ENCODE measurements at regions not wholly inside any gene's neighbourhood (a gene's known extent, or its start where the extent isn't known, plus 50 kb on each side); places are given as distances from the start of the nearest gene placed in this dataset.
"Not testable (repeated sequence)": the region's sequence is repeated elsewhere in the genome, so short reads cannot be mapped to it uniquely, and the experiment has no call there.

DNA sequence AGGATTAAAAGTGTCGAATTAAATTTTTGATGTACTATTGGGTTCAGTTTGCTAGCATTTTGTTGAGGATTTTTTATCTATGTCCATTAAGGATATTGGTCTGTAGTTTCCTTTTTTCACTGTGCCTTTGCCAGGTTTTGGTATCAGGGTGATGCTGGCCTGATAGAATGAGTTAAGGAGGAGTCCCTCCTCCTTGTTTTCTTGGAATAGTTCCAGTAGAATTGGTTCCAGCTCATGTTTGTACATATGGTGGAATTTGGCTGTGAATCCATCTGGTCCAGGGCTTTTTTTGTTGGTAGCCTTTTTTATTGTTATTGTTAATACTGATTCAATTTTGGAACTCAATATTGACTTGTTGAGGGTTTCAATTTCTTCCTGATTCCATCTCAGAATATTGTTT is 141.8 kb downstream of the SIM1 start:
- DNase-seq = no peak

DNA sequence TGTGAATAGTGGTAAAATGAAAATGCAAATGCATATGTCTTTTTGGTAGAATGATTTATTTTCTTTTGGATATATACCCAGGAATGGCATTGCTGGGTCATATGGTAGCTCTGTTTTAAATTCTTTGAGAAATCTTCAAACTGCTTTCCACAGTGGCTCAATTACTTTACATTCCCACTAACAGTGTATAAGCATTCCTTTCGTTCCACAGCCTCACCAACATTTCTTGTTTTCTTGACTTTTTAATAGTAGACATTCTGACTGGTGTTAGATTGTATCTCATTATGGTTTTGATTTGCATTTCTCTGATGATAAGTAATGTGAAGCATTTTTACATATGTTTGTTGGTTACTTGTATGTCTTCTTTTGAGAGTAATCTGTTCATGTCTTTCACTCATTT is 144.0 kb downstream of the SIM1 start:
- no peak for DNase-seq

GRCh38 chr6:100317031-100317430 is 147.7 kb downstream of the SIM1 start:
- no peak for DNase-seq

DNA sequence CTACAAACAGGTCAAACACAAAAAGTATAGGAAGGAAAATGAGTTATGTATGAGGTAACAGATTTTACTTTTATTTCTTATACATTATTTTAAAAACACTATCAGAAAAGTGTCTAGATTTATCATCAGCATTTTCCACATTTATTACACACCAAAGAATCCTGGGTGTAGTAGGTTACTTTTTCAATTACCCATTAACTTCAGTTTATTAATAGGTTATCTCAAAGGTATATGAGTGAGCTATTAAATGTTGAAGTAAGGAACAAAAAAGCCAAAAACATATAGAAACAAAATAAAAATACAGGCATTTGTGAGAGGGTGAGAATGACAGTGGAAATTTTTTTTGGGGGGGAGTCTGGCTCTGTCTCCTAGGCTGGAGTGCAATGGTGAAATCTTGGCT is 150.5 kb downstream of the SIM1 start:
- no peak for DNase-seq

GRCh38 chr6:100311707-100312251 is 152.9 kb downstream of the SIM1 start:
- no peak for DNase-seq

DNA sequence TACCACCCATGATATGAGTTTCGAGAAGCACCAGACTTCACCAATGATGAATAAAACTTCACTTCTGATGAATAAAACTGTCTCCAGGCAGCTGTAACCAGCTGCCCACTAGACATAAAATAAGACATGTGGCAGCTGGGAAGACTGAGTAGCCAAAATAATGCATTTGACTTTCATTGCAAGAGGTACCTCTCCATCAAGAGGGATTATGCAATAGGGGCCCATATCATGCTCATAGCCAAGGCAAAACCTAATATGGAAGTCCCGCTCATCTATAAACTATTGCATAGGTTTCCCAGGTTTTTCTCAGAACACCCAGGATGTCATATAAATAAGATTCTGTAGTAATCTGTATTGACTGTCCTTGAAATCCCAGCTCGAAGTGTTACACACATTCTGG is 155.5 kb downstream of the SIM1 start:
- no peak for DNase-seq

DNA sequence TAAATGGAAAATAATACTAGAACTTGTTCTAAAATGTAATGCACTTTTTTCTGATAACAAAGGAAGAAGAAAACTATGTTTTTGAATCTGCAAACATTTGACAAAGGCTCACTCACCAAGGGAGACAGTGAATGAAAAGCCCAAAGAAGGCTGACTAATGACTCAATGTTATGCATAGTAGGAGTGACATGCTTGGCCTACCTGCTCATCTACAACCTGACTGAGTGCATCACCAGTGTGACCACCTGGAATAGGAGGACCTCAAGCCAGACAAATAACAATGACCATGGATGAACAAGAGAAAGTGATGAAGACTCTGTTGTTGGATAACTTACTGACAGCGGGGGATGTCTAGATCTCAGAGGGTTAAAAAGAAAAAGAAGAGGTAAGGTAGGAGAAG is 157.2 kb downstream of the SIM1 start:
- DNase-seq = no peak

GRCh38 chr6:100305209-100305869 is 159.4 kb downstream of the SIM1 start:
- no peak for DNase-seq

- no peak for DNase-seq
Observed at GRCh38 chr6:100304575-100304974, 160.1 kb downstream of the SIM1 start.

DNA sequence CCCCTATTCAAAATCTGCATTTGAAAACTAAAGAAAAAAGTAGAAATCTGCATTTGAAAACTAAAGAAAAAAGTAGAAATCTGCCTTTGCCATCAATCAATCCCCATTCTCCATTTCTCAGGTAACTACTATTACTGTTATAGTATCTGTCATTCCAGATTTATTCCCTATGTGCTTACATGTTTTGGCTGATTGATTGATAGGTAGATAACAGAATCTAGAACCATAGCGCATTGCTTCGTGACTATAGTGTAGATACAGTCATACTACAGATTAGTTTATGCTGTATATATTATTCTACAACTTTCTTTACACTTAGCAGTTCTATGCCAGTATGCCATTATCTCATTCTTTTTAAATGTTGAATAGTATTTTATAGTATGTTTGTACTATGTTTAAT is 163.0 kb downstream of the SIM1 start:
- no peak for DNase-seq

GRCh38 chr6:100300221-100300736 is 164.4 kb downstream of the SIM1 start:
- no peak for DNase-seq

- no peak for DNase-seq
Observed at GRCh38 chr6:100296810-100297544, 167.7 kb downstream of the SIM1 start.

DNA sequence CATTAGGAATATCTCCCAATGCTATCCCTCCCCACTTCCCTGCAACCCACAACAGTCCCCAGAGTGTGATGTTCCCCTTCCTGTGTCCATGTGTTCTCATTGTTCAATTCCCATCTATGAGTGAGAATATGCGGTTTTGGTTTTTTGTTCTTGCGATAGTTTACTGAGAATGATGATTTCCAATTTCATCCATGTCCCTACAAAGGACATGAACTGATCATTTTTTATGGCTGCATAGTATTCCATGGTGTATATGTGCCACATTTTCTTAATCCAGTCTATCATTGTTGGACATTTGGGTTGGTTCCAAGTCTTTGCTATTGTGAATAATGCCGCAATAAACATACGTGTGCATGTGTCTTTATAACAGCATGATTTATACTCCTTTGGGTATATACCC is 169.5 kb downstream of the SIM1 start:
- not testable (repeated sequence) for DNase-seq

DNA sequence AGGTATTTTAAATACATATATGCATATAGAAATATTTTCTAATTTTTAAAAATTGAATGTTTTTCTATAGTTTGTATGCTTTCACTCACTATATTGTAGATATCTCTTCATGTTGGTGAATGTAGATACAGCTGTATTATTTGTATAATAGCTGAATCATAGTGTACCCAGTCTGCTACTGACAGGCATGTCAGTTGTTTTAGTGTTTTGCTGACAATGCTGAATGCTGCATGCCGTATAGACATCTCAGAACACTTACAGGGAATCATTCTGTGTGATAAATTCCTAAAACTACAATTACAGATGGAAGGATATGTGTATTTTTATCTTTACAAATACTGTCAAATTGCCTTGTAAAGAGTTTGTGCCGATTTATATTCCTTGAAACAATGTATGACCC is 175.4 kb downstream of the SIM1 start:
- DNase-seq = no peak

DNA sequence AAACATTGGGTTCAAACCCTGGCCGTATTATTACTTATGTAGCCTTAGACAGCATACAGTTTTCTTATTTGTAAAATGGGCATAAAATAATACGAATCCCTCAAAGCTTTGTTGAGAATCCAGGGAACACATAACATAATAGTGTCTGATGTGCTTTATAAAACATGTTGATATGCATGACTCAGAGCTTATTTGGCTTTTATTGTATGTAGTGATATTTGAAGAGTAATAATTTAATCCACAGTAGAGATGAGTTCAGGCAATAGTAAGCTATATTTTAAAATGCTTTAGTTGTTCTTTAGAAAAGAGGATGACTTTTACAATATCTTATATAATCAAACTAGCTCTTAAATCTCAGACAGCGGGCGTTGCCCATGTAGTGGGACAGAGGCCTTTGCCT is 176.4 kb downstream of the SIM1 start:
- DNase-seq = no peak

DNA sequence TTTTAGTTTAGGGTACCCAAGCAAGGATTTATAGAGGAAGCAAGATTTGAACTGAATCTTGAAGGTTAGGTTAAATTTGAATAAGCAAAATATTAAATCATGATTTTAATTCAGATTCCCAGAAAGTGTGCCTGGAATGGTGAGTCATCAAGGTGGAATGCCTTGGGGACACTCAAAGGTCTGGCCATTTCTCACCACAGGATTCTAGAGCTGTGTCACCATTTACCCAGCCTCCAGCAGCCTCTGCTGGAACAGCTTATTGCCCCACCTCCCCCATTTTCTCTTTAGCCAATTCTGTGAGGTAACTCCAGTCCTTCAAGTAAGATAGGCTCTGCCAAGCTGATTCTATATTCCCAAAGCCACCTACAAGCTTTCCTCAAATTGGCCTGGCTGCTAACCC is 181.4 kb downstream of the SIM1 start:
- DNase-seq = no peak

- DNase-seq = no peak
Observed at GRCh38 chr6:100281471-100281901, 183.2 kb downstream of the SIM1 start.

DNA sequence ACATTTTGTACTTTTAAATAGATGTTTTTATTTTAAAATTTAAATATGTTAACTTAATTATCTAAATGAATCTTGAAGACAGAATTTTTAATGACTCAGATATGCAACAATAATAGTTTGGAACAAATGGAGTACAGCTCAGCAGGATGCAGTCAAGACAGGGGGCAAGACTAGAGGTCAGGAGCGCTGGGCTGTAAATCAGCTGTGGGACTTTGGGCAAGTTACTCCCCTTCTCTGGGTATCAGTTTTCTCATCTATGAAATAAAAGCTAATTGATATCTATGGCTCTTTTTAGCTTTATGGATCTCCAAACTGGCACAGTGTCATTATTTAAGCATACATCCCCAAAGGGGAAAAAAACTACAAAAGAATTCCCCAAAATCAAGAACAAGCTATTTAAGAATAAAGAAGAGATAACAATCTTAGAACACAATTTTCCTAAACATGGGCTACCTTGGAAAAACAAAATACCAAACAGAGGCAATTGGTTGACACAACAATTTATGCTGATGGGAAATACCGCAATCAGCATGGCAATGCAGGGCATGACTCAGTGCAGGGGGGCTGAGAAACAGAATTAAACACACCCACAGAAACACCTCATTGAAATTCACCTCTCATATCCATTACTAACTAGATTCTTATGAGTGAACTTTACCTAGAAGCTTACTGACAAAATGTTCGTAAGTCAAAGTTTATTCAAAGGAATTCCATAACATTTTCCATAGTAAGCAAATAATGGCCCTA is 188.2 kb downstream of the SIM1 start:
- no peak for DNase-seq

- DNase-seq = no peak
Observed at GRCh38 chr6:100274147-100274546, 190.6 kb downstream of the SIM1 start.

DNA sequence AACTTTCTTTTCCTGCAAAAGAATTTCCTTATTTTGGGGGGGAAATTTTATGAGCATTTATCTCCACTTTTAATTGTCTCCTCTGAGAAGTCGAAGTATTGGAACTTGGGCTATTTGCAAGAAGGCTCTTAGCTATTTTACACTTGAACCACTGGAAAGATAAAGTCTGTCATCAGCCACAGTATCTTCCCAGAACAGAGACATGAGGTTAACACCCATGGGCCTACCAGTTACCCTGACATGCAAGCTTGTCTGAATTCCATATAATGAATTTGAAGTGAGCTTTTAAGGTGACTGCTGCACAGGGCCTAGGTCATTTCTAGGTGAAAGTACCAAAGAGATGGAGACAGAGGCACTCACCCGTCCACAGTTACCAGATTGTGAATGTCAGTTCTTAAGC is 193.1 kb downstream of the SIM1 start:
- no peak for DNase-seq

DNA sequence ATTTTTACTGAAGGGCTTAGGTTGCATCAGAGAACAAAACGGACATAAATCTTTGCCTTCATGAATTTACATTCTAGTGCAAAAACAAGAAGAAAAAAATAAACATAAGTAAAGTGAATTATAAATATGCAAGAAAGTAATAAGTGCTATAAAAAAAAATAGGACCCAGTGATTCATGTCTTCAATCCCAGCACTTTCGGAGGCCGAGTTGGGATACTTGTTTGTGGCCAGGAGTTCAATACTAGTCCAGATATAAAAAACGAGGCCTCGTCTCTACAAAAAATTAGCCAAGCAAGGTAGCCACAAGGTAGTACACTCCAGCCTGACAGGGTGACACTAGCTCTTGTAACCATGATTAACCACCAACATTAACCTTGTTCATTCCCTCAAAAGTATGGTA is 193.5 kb downstream of the SIM1 start:
- DNase-seq = no peak

DNA sequence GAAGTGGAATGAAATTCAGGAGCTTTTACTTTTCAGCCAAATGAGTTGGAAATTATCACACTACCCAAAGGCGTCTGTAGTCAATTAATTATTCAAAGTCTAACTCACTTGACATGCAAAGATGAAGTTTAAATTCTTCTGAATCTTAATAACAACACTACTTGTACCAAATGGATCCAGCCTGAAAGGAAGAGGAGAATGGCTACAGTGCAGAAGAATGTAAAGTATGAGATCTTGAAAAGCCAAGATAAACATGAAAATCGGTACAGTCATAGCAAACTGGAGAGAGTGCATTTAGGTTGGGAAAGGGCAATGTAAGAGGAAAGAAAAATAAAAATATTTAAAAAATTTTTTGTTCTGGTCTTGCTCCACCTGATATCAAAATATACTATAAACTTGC is 195.5 kb downstream of the SIM1 start:
- no peak for DNase-seq

- no peak for DNase-seq
Observed at GRCh38 chr6:100268326-100268725, 196.4 kb downstream of the SIM1 start.

- DNase-seq = no peak
Observed at GRCh38 chr6:100267721-100268123, 197.0 kb downstream of the SIM1 start.

Data from activated CD8-positive, alpha-beta memory T cell treated with anti-CD3 and anti-CD28 coated beads, Interleukin-2, amount 50 U/mL, for 48 hours (primary cell).